ENCODE measurements at regions not wholly inside any gene's neighbourhood (a gene's known extent, or its start where the extent isn't known, plus 50 kb on each side); places are given as distances from the start of the nearest gene placed in this dataset.

DNA sequence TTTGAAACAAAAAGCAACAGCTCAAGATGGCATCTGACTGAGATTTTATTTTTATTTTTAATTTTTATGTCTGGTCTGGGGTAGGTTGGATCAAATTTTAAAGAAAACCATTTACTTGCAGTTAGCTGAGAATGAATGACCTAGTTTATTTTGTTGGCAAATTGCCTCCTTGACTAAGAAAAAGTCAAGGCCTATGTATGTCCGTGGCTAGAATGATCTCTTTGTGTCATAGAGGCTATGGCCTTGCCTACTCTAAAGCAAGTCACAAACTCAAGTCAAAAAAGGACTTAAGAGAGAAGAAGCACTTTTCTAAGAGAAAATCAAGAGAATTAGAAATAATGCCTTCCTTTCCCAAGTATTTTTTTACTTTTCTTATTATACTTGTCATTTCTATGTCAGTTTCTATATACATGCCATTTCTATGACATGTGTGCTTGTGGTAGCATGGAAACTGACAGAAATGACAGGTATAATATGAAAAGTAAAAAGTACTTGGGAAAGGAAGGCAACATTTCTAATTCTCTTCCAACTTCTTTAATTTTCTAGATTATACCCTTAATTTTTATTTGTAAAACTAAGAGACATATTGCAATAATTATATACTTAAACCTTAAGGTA is 136.7 kb downstream of the CENPF start:
- Histone ChIP-seq H4K5ac (ENCODE audit: low read length) (no peak overlapping the region), H3K27ac (ENCODE audit: low read depth, low read length) (no peak overlapping the region), H3K23ac (ENCODE audit: low read length) (no peak overlapping the region), H3K4me2 (ENCODE audit: low read length) (no peak overlapping the region), H3K4ac (ENCODE audit: low read depth, low read length) (no peak overlapping the region), H3K4me1 (ENCODE audit: control insufficient read depth, low read depth, low read length) (no peaks in the 10 kb centered on the region), H2BK15ac (replicated peaks; ENCODE audit: low read depth) (no peak overlapping the region), H3K27me3 (ENCODE audit: insufficient read depth, low read length, poor library complexity) (no peaks in the 10 kb centered on the region), H3K79me1 (ENCODE audit: low read length) (no peaks in the 10 kb centered on the region), H3K56ac (ENCODE audit: low read length) (no peak overlapping the region), H2BK120ac (ENCODE audit: low read depth, low read length) (no peak overlapping the region), H3K4me3 (ENCODE audit: low read length) (no peak overlapping the region), H3K18ac (ENCODE audit: low read length) (no peak overlapping the region), H3K9ac (ENCODE audit: low read length) (no peak overlapping the region), H2AK5ac (ENCODE audit: low read length) (no peak overlapping the region), H3K79me2 (ENCODE audit: control insufficient read depth, insufficient read depth, low read length) (no peaks in the 10 kb centered on the region), H4K8ac (ENCODE audit: low read depth, low read length) (no peak overlapping the region), H2BK5ac (ENCODE audit: low read length) (no peak overlapping the region), H3K36me3 (ENCODE audit: control insufficient read depth, insufficient read depth, low read length) (no peaks in the 10 kb centered on the region)
- DNase-seq = no peak
- WGBS (ENCODE audit: extremely low coverage, insufficient coverage, low lambda C conversion rate) = no CpG with 5 or more reads among the region's 1 CpG

DNA sequence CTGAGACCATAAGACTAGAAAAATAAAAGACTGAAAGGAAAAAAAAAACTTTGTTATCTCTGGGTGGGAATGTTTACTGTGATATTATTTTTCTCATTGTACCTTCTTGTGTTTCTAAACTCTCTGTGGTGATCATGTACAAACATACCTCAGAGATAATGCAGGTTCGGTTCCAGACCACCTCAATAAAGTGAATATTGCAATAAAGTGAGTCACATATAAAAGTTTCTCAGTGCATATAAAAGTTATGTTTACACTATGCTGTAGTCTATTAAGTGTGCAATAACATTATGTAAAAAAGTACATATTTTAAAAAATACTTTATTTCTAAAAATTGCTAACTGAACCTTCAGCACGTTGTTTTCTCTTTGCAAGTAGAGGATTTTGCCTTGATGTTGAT is 137.5 kb downstream of the CENPF start:
- Histone ChIP-seq H2BK5ac (ENCODE audit: low read length) (no peak overlapping the region), H3K23ac (ENCODE audit: low read length) (no peak overlapping the region), H3K27ac (ENCODE audit: low read depth, low read length) (no peak overlapping the region), H4K8ac (ENCODE audit: low read depth, low read length) (no peak overlapping the region), H3K4ac (ENCODE audit: low read depth, low read length) (no peak overlapping the region), H2BK15ac (replicated peaks; ENCODE audit: low read depth) (no peak overlapping the region), H3K9ac (ENCODE audit: low read length) (no peak overlapping the region), H2BK120ac (ENCODE audit: low read depth, low read length) (no peak overlapping the region), H3K18ac (ENCODE audit: low read length) (no peak overlapping the region), H3K56ac (ENCODE audit: low read length) (no peak overlapping the region), H3K4me2 (ENCODE audit: low read length) (no peak overlapping the region), H3K36me3 (ENCODE audit: control insufficient read depth, insufficient read depth, low read length) (no peaks in the 10 kb centered on the region), H4K5ac (ENCODE audit: low read length) (no peak overlapping the region), H3K4me3 (ENCODE audit: low read length) (no peak overlapping the region), H3K79me1 (ENCODE audit: low read length) (no peaks in the 10 kb centered on the region), H3K79me2 (ENCODE audit: control insufficient read depth, insufficient read depth, low read length) (no peaks in the 10 kb centered on the region), H2AK5ac (ENCODE audit: low read length) (no peak overlapping the region), H3K4me1 (ENCODE audit: control insufficient read depth, low read depth, low read length) (no peaks in the 10 kb centered on the region), H3K27me3 (ENCODE audit: insufficient read depth, low read length, poor library complexity) (no peaks in the 10 kb centered on the region)
- no peak for DNase-seq
- no CpG with 5 or more reads among the region's 2 CpGs for WGBS (ENCODE audit: extremely low coverage, insufficient coverage, low lambda C conversion rate)

DNA sequence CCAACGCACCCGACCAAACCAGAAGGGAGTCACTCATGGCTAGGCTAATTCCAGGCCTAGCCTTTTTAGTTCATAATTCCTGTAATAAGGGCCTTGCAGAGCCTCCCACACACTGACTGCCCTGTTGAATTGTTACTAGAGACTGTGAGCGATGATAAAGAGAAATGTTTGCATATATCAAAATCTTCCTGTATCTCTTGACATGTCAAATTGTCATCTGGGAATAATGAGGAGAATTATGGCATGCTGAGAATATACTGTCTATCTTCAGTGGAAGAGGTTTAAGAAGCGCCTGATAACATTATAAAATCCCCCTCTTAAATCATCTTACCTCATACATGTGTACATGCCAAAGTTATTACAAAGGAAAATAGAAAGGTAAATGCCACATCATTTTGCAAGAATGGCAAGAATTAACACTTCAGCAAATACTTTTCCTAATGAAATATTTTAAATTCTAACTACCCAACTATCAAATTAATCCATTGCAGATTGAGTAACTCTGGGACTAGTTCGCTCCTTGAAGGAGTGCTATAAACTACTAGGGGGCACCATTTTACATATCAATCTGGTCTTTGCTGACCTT is 144.1 kb downstream of the CENPF start:
- Histone ChIP-seq H4K8ac (ENCODE audit: low read depth, low read length) (no peak overlapping the region), H3K4me3 (ENCODE audit: low read length) (no peak overlapping the region), H3K9ac (ENCODE audit: low read length) (no peak overlapping the region), H2AK5ac (ENCODE audit: low read length) (no peak overlapping the region), H3K27me3 (ENCODE audit: insufficient read depth, low read length, poor library complexity) (no peaks in the 10 kb centered on the region), H3K27ac (ENCODE audit: low read depth, low read length) (no peak overlapping the region), H3K79me2 (ENCODE audit: control insufficient read depth, insufficient read depth, low read length) (no peaks in the 10 kb centered on the region), H2BK120ac (ENCODE audit: low read depth, low read length) (no peak overlapping the region), H3K4ac (ENCODE audit: low read depth, low read length) (no peak overlapping the region), H3K4me2 (ENCODE audit: low read length) (no peak overlapping the region), H3K79me1 (ENCODE audit: low read length) (no peaks in the 10 kb centered on the region), H4K5ac (ENCODE audit: low read length) (no peak overlapping the region), H2BK15ac (replicated peaks; ENCODE audit: low read depth) (no peak overlapping the region), H3K56ac (ENCODE audit: low read length) (no peak overlapping the region), H2BK5ac (ENCODE audit: low read length) (no peak overlapping the region), H3K4me1 (ENCODE audit: control insufficient read depth, low read depth, low read length) (no peaks in the 10 kb centered on the region), H3K18ac (ENCODE audit: low read length) (no peak overlapping the region), H3K36me3 (ENCODE audit: control insufficient read depth, insufficient read depth, low read length) (no peaks in the 10 kb centered on the region), H3K23ac (ENCODE audit: low read length) (no peak overlapping the region)
- WGBS (ENCODE audit: extremely low coverage, insufficient coverage, low lambda C conversion rate) = no CpG with 5 or more reads among the region's 5 CpGs
- DNase-seq = no peak

GRCh38 chr1:214753236-214753852 is 150.3 kb downstream of the CENPF start:
- Histone ChIP-seq H2BK15ac (replicated peaks; ENCODE audit: low read depth) (no peak overlapping the region), H3K36me3 (ENCODE audit: control insufficient read depth, insufficient read depth, low read length) (no peaks in the 10 kb centered on the region), H2AK5ac (ENCODE audit: low read length) (no peak overlapping the region), H2BK120ac (ENCODE audit: low read depth, low read length) (no peak overlapping the region), H3K4me3 (ENCODE audit: low read length) (no peak overlapping the region), H3K79me2 (ENCODE audit: control insufficient read depth, insufficient read depth, low read length) (no peaks in the 10 kb centered on the region), H3K4me1 (ENCODE audit: control insufficient read depth, low read depth, low read length) (no peaks in the 10 kb centered on the region), H2BK5ac (ENCODE audit: low read length) (no peak overlapping the region), H3K27me3 (ENCODE audit: insufficient read depth, low read length, poor library complexity) (no peaks in the 10 kb centered on the region), H4K5ac (ENCODE audit: low read length) (no peak overlapping the region), H4K8ac (ENCODE audit: low read depth, low read length) (no peak overlapping the region), H3K9ac (ENCODE audit: low read length) (no peak overlapping the region), H3K23ac (ENCODE audit: low read length) (no peak overlapping the region), H3K4ac (ENCODE audit: low read depth, low read length) (no peak overlapping the region), H3K4me2 (ENCODE audit: low read length) (no peak overlapping the region), H3K79me1 (ENCODE audit: low read length) (no peaks in the 10 kb centered on the region), H3K56ac (ENCODE audit: low read length) (no peak overlapping the region), H3K18ac (ENCODE audit: low read length) (no peak overlapping the region), H3K27ac (ENCODE audit: low read depth, low read length) (no peak overlapping the region)
- no CpG with 5 or more reads among the region's 26 CpGs for WGBS (ENCODE audit: extremely low coverage, insufficient coverage, low lambda C conversion rate)
- no peak for DNase-seq

DNA sequence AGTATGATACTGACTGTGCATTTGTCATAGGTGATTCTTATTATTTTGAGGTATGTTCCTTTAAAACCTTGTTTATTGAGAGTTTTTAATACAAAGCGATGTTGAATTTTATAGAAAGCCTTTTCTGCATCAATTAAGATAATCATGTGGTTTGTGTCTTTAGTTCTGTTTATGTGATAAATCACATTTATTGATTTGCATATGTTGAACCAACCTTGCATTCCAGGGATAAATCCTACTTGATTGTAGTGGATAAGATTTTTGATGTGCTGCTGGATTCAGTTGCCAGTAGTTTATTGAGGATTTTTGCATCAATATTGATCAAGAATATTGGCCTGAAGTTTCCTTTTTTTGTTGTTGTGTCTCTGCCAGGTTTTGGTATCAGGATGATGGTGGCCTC is 158.0 kb downstream of the CENPF start:
- no peak overlapping the region for H2BK120ac ChIP-seq (ENCODE audit: low read depth, low read length)
- no peak overlapping the region for H3K23ac ChIP-seq (ENCODE audit: low read length)
- WGBS (ENCODE audit: extremely low coverage, insufficient coverage, low lambda C conversion rate) = no CpG with 5 or more reads among the region's 1 CpG
- no peak overlapping the region for H4K5ac ChIP-seq (ENCODE audit: low read length)
- no peak for DNase-seq
- H4K8ac ChIP-seq (ENCODE audit: low read depth, low read length) = no peak overlapping the region
- no peak overlapping the region for H3K4ac ChIP-seq (ENCODE audit: low read depth, low read length)
- H2BK5ac ChIP-seq (ENCODE audit: low read length) = no peak overlapping the region
- no peak overlapping the region for H3K9ac ChIP-seq (ENCODE audit: low read length)
- no peaks in the 10 kb centered on the region for H3K27me3 ChIP-seq (ENCODE audit: insufficient read depth, low read length, poor library complexity)
- H3K27ac ChIP-seq (ENCODE audit: low read depth, low read length) = no peak overlapping the region
- H3K56ac ChIP-seq (ENCODE audit: low read length) = no peak overlapping the region
- no peaks in the 10 kb centered on the region for H3K79me2 ChIP-seq (ENCODE audit: control insufficient read depth, insufficient read depth, low read length)
- no peak overlapping the region for H3K18ac ChIP-seq (ENCODE audit: low read length)
- no peaks in the 10 kb centered on the region for H3K36me3 ChIP-seq (ENCODE audit: control insufficient read depth, insufficient read depth, low read length)
- H3K79me1 ChIP-seq (ENCODE audit: low read length) = no peaks in the 10 kb centered on the region
- no peak overlapping the region for H3K4me2 ChIP-seq (ENCODE audit: low read length)
- no peaks in the 10 kb centered on the region for H3K4me1 ChIP-seq (ENCODE audit: control insufficient read depth, low read depth, low read length)
- H3K4me3 ChIP-seq (ENCODE audit: low read length) = no peak overlapping the region
- H2BK15ac ChIP-seq (replicated peaks; ENCODE audit: low read depth) = no peak overlapping the region
- H2AK5ac ChIP-seq (ENCODE audit: low read length) = no peak overlapping the region

GRCh38 chr1:214762902-214763301 is 159.9 kb downstream of the CENPF start:
- no peak overlapping the region for H4K8ac ChIP-seq (ENCODE audit: low read depth, low read length)

More at GRCh38 chr1:214762902-214763301, 159.9 kb downstream of the CENPF start:
- Histone ChIP-seq H3K79me2 (ENCODE audit: control insufficient read depth, insufficient read depth, low read length) (no peaks in the 10 kb centered on the region), H3K27ac (ENCODE audit: low read depth, low read length) (no peak overlapping the region), H2BK120ac (ENCODE audit: low read depth, low read length) (no peak overlapping the region), H3K4me2 (ENCODE audit: low read length) (no peak overlapping the region), H3K4me3 (ENCODE audit: low read length) (no peak overlapping the region), H3K56ac (ENCODE audit: low read length) (no peak overlapping the region), H3K79me1 (ENCODE audit: low read length) (no peaks in the 10 kb centered on the region), H3K9ac (ENCODE audit: low read length) (no peak overlapping the region), H3K27me3 (ENCODE audit: insufficient read depth, low read length, poor library complexity) (no peaks in the 10 kb centered on the region), H3K4me1 (ENCODE audit: control insufficient read depth, low read depth, low read length) (no peaks in the 10 kb centered on the region), H4K5ac (ENCODE audit: low read length) (no peak overlapping the region), H3K4ac (ENCODE audit: low read depth, low read length) (no peak overlapping the region), H3K36me3 (ENCODE audit: control insufficient read depth, insufficient read depth, low read length) (no peaks in the 10 kb centered on the region), H2BK5ac (ENCODE audit: low read length) (no peak overlapping the region), H2BK15ac (replicated peaks; ENCODE audit: low read depth) (no peak overlapping the region), H3K23ac (ENCODE audit: low read length) (no peak overlapping the region), H3K18ac (ENCODE audit: low read length) (no peak overlapping the region), H2AK5ac (ENCODE audit: low read length) (no peak overlapping the region)
- DNase-seq = no peak
